ENCODE measurements at regions not wholly inside any gene's neighbourhood (a gene's known extent, or its start where the extent isn't known, plus 50 kb on each side); places are given as distances from the start of the nearest gene placed in this dataset.

- TF ChIP-seq BHLHE40 (IDR thresholded peaks at IDR 0.05; ENCODE audit: low read depth, low read length) (no peak), EP300 (IDR thresholded peaks at IDR 0.05) (no peak), USF2 (IDR thresholded peaks at IDR 0.05) (no peak), ZC3H11A (IDR thresholded peaks at IDR 0.05) (no peak), FOSL2 (IDR thresholded peaks at IDR 0.05) (no peak), FOSL2 (CRISPR knock-in tag; IDR thresholded peaks at IDR 0.05) (no peak), RCOR1 (IDR thresholded peaks at IDR 0.05; ENCODE audit: low read depth, low read length) (no peak)
- TF ChIP-seq, protein P1, sequence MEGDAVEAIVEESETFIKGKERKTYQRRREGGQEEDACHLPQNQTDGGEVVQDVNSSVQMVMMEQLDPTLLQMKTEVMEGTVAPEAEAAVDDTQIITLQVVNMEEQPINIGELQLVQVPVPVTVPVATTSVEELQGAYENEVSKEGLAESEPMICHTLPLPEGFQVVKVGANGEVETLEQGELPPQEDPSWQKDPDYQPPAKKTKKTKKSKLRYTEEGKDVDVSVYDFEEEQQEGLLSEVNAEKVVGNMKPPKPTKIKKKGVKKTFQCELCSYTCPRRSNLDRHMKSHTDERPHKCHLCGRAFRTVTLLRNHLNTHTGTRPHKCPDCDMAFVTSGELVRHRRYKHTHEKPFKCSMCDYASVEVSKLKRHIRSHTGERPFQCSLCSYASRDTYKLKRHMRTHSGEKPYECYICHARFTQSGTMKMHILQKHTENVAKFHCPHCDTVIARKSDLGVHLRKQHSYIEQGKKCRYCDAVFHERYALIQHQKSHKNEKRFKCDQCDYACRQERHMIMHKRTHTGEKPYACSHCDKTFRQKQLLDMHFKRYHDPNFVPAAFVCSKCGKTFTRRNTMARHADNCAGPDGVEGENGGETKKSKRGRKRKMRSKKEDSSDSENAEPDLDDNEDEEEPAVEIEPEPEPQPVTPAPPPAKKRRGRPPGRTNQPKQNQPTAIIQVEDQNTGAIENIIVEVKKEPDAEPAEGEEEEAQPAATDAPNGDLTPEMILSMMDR (IDR thresholded peaks at IDR 0.05) = no peak
- TF ChIP-seq, protein P2, sequence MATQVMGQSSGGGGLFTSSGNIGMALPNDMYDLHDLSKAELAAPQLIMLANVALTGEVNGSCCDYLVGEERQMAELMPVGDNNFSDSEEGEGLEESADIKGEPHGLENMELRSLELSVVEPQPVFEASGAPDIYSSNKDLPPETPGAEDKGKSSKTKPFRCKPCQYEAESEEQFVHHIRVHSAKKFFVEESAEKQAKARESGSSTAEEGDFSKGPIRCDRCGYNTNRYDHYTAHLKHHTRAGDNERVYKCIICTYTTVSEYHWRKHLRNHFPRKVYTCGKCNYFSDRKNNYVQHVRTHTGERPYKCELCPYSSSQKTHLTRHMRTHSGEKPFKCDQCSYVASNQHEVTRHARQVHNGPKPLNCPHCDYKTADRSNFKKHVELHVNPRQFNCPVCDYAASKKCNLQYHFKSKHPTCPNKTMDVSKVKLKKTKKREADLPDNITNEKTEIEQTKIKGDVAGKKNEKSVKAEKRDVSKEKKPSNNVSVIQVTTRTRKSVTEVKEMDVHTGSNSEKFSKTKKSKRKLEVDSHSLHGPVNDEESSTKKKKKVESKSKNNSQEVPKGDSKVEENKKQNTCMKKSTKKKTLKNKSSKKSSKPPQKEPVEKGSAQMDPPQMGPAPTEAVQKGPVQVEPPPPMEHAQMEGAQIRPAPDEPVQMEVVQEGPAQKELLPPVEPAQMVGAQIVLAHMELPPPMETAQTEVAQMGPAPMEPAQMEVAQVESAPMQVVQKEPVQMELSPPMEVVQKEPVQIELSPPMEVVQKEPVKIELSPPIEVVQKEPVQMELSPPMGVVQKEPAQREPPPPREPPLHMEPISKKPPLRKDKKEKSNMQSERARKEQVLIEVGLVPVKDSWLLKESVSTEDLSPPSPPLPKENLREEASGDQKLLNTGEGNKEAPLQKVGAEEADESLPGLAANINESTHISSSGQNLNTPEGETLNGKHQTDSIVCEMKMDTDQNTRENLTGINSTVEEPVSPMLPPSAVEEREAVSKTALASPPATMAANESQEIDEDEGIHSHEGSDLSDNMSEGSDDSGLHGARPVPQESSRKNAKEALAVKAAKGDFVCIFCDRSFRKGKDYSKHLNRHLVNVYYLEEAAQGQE (IDR thresholded peaks at IDR 0.05) = no peak
Measured at GRCh38 chr3:74067296-74067695, 442.6 kb upstream of the PDZRN3 start.
